Kidney epithelial cell (primary cell): ENCODE measurements at regions not wholly inside any gene's neighbourhood (a gene's known extent, or its start where the extent isn't known, plus 50 kb on each side); places are given as distances from the start of the nearest gene placed in this dataset.

Source experiments
- DNase-seq: peaks from one replicate; pipeline ENCODE4 v3.0.0-alpha.2; 2010; ENCODE audit warnings: low read depth
- H3K27me3 ChIP-seq: 2 replicates; pipeline ENCODE4 v1.6.0; 2011; ENCODE audit warnings: low read length; ENCODE audit not compliant: control insufficient read depth, insufficient read depth
- H3K36me3 ChIP-seq: 2 replicates; pipeline ENCODE4 v1.5.1; 2011; ENCODE audit warnings: low read length; ENCODE audit not compliant: control insufficient read depth, insufficient read depth
- H3K4me3 ChIP-seq: 2 replicates; pipeline ENCODE4 v1.5.1; 2011; ENCODE audit warnings: low read depth, mild to moderate bottlenecking, control low read depth, low read length
- TF ChIP-seq, protein P1 (sequence below): IDR thresholded peaks from 2 replicates; pipeline ENCODE4 v1.5.1; 2011; ENCODE audit warnings: mild to moderate bottlenecking, moderate library complexity, low read length, control low read depth, inconsistent platforms; ENCODE audit not compliant: insufficient read depth, poor library complexity, severe bottlenecking

DNA sequence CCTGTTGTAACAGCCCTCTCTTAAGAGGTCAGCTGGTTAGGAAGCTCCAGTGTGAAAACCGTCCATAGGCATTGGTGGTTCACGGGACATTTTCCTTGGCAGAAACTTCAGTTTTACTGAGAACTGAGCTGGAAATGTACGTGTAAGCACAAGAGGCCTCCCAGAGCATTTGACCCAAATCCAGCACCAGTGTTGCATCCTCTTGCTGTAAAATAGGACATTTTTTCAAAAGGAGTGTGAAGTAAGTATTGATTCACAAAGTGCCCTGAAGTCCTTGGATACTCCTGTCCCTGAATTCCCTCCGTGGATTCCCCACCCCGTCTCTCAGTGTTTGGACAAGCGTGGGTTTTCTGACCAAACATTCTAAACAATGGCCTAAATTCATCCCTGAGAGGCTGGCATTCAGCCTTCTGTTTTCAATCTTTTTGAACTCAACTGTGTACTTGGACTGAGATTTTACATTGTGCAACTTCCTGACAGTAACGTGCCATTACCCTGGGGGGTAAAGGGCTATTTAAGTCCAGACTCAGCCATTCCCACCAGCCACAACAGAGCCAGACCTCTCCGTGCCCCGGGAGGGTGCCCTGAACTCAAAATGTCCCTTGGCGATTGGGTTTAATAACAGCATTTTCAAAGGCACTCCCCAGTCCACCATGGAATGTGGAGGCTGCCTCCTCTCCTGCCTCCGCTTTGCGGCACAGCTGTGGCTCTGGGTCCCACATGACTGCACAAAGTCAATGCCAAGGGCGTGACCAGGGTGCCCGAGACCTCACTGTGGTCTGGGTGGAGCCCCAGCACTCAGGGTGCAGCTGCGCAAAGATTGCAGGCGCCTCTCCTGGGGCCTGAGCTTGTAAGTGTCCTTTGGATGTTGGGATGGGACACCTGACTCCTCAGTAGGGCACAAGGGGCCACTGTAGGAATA lies 92.7 kb upstream of the AFDN start:
- no peak for DNase-seq
- TF ChIP-seq, protein P1, sequence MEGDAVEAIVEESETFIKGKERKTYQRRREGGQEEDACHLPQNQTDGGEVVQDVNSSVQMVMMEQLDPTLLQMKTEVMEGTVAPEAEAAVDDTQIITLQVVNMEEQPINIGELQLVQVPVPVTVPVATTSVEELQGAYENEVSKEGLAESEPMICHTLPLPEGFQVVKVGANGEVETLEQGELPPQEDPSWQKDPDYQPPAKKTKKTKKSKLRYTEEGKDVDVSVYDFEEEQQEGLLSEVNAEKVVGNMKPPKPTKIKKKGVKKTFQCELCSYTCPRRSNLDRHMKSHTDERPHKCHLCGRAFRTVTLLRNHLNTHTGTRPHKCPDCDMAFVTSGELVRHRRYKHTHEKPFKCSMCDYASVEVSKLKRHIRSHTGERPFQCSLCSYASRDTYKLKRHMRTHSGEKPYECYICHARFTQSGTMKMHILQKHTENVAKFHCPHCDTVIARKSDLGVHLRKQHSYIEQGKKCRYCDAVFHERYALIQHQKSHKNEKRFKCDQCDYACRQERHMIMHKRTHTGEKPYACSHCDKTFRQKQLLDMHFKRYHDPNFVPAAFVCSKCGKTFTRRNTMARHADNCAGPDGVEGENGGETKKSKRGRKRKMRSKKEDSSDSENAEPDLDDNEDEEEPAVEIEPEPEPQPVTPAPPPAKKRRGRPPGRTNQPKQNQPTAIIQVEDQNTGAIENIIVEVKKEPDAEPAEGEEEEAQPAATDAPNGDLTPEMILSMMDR = no peak

DNA sequence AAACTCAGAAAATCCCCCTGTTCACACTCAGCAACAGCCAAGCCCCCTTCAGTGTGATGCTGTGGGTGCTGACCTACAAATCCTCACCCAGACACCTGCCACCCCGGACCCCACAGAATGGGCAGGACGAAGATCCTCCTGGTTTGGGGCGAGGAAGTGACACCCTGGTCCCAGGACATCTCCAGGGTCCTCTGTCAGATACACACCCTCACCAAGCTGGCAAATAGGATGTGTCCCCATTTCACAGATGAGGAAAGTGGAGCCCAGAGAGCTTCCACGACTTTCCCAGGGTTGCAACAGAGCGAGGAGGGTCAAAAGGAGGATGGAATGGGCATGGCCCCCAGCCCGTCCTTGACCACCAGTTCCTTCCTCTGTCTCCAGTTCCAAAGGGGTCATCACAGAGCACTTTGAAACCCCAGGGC lies 92.0 kb upstream of the AFDN start:
- Histone ChIP-seq H3K36me3 (no peaks in the 10 kb centered on the region), H3K4me3 (no peak overlapping the region), H3K27me3 (no peaks in the 10 kb centered on the region)
- no peak for DNase-seq
- TF ChIP-seq, protein P1 = no peak

More for the DNA sequence above, 92.7 kb upstream of the AFDN start:
- Histone ChIP-seq H3K4me3 (no peak overlapping the region), H3K36me3 (no peaks in the 10 kb centered on the region), H3K27me3 (no peaks in the 10 kb centered on the region)

DNA sequence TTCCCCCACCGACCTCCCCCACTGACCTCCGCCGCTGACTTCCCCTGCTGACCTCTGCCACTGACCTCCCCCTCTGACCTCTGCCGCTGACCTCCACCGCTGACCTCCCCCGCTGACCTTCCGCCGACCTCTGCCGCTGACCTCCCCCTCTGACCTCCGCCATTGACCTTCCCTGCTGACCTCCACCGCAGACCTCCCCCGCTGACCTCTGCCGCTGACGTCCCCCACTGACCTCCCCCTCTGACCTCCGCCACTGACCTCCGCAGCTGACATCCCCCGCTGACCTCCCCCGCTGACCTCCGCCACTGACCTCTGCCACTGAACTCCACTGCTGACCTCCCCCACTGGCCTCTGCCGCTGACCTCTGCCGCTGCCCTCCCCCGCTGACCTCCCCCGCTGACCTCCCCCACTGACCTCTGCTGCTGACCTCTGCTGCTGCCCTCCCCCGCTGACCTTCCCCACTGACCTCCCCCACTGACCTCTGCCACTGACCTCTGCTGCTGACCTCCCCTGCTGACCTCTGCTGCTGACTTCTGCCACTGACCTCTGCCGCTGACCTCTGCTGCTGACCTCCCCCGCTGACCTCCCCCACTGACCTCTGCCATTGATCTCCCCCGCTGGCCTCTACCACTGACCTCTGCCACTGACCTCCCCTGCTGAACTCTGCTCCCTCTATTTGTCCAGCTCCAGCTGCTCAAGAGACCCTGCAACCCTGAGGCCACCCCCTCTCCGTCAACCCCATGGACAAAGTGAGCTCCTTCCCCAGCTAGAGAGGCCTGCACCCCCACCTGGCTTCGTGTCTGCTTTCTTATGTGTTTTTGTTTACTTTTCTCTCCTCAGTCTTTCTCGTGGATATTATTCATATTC lies 91.4 kb upstream of the AFDN start:
- no peak for DNase-seq
- no peaks in the 10 kb centered on the region for H3K27me3 ChIP-seq
- TF ChIP-seq, protein P1 = no peak
- no peaks in the 10 kb centered on the region for H3K36me3 ChIP-seq
- no peak overlapping the region for H3K4me3 ChIP-seq

DNA sequence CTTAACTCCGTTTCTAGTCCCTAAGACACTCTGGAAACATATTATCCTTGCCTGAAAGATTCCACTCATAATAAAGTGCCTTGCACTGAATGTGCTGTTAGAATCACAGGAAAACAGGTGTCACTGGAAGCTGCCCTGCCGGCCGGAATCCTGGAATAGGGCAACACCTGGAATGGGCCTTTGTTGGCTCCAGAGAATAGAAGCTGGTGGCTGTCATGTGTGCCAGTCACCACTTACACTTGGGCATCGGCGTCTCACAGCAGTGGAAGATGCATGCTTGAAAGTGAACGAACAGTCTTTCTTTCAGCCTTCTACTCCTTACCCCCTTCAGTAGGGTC lies 90.8 kb upstream of the AFDN start:
- no peaks in the 10 kb centered on the region for H3K27me3 ChIP-seq
- TF ChIP-seq, protein P1 = no peak
- no peaks in the 10 kb centered on the region for H3K36me3 ChIP-seq
- no peak for DNase-seq
- no peak overlapping the region for H3K4me3 ChIP-seq

DNA sequence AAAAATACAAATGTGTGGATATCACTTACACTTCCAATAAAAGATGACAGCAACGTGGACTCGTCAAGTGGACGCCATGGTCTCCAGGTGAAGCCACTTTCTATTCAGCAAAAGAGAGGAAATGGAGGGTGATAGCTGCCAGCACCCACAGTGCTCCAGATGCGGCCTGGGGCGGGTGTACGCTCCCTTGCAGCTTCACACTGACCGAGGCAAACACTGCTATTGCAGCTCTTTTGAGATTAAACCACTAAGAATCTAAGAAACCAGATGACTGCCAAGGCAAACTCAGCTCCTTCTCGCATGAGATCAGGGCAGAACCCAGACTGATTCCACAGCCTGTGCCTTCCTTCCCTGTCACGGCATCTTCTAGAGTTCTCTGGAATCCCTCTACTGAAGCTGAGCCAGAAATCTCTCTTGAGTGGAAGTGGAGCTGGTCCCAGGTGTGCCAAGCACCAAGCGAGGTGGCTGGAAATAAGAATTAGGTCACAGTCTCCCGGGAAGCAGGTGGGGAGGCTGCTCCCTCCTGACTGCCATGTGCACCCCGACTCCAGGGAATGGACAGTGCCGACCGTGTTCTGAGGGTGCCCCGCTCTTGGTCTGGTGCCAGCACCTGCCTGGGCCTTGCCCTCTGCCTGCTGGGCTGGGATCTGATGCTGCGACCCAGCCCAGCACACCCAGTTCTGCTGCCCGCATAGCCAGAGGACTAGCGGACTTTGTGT lies 90.1 kb upstream of the AFDN start:
- Histone ChIP-seq H3K4me3 (no peak overlapping the region), H3K27me3 (no peaks in the 10 kb centered on the region), H3K36me3 (no peaks in the 10 kb centered on the region)
- DNase-seq = no peak
- TF ChIP-seq, protein P1 = no peak
